ENCODE measurements at regions not wholly inside any gene's neighbourhood (a gene's known extent, or its start where the extent isn't known, plus 50 kb on each side); places are given as distances from the start of the nearest gene placed in this dataset.

- Histone ChIP-seq H3K56ac (ENCODE audit: extremely low read depth, insufficient read depth, low read length) (no peak overlapping the region), H2BK120ac (ENCODE audit: low read depth, low read length) (no peak overlapping the region), H3K27ac (ENCODE audit: insufficient read depth, low read length) (no peak overlapping the region), H4K8ac (ENCODE audit: low read depth in 2 of 2, low read length in 2 of 2) (no peak overlapping the region), H3K4me1 (ENCODE audit: control insufficient read depth, insufficient read depth, low read length) (peaks cover 3% of the 10 kb centered on the region), H2AK9ac (replicated peaks; ENCODE audit: low read depth, low read length, poor library complexity) (no peak overlapping the region), H4K20me1 (ENCODE audit: insufficient read depth, low read length) (no peaks in the 10 kb centered on the region), H3K4me3 (ENCODE audit: insufficient read depth, low read depth, low read length) (no peak overlapping the region), H3K14ac (replicated peaks; ENCODE audit: low read depth, low read length) (no peak overlapping the region), H4K5ac (ENCODE audit: low read depth, low read length) (no peak overlapping the region), H3K9ac (ENCODE audit: low read depth, low read length) (no peak overlapping the region), H2BK20ac (ENCODE audit: low read depth, low read length) (no peak overlapping the region), H2AFZ (replicated peaks; ENCODE audit: low read length, poor library complexity) (no peak overlapping the region), H3K79me1 (ENCODE audit: low read depth in 1 of 2, low read length in 2 of 2) (no peaks in the 10 kb centered on the region), H3K36me3 (ENCODE audit: control insufficient read depth, insufficient read depth, low read length) (no peaks in the 10 kb centered on the region), H2BK5ac (ENCODE audit: low read depth, low read length, poor library complexity, severe bottlenecking) (no peak overlapping the region), H3K18ac (ENCODE audit: low read depth, low read length) (no peak overlapping the region), H2AK5ac (ENCODE audit: low read depth, low read length) (no peak overlapping the region), H3K9me1 (ENCODE audit: insufficient read depth, low read length) (no peaks in the 10 kb centered on the region), H3K23ac (ENCODE audit: low read depth, low read length) (no peak overlapping the region), H3K4ac (ENCODE audit: low read depth, low read length) (no peak overlapping the region), H3K4me2 (ENCODE audit: low read depth, low read length) (no peak overlapping the region), H3K9me3 (ENCODE audit: control insufficient read depth, insufficient read depth, low read length) (no peaks in the 10 kb centered on the region), H2BK15ac (ENCODE audit: low read depth, low read length) (no peak overlapping the region), H3K27me3 (ENCODE audit: control insufficient read depth, insufficient read depth, low read length) (no peaks in the 10 kb centered on the region), H4K91ac (ENCODE audit: insufficient read depth, low read depth, low read length) (no peak overlapping the region)
- dilution Hi-C loops (cut with HindIII; ENCODE audit: low sequenced_read_pairs, unreplicated experiment), result no loop called here
- TF ChIP-seq MXI1 (IDR thresholded peaks at IDR 0.05; ENCODE audit: borderline replicate concordance, low read depth, low read length) (no peak), CHD1 (IDR thresholded peaks at IDR 0.05; ENCODE audit: low read depth, low read length) (no peak), BHLHE40 (IDR thresholded peaks at IDR 0.05; ENCODE audit: low read depth, low read length) (no peak), RAD21 (IDR thresholded peaks at IDR 0.05; ENCODE audit: low read length) (no peak), RCOR1 (IDR thresholded peaks at IDR 0.05; ENCODE audit: insufficient replicate concordance, low read length) (no peak), RFX5 (IDR thresholded peaks at IDR 0.05; ENCODE audit: low read depth, low read length) (no peak), MAZ (IDR thresholded peaks at IDR 0.05; ENCODE audit: borderline replicate concordance, low read depth, low read length) (no peak), SMC3 (IDR thresholded peaks at IDR 0.05; ENCODE audit: low read depth, low read length) (no peak), CEBPB (IDR thresholded peaks at IDR 0.05; ENCODE audit: low read depth, low read length) (no peak)
- TF ChIP-seq, protein P1, sequence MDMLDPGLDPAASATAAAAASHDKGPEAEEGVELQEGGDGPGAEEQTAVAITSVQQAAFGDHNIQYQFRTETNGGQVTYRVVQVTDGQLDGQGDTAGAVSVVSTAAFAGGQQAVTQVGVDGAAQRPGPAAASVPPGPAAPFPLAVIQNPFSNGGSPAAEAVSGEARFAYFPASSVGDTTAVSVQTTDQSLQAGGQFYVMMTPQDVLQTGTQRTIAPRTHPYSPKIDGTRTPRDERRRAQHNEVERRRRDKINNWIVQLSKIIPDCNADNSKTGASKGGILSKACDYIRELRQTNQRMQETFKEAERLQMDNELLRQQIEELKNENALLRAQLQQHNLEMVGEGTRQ (IDR thresholded peaks at IDR 0.05; ENCODE audit: low read depth, low read length), result no peak
- TF ChIP-seq, protein P2, sequence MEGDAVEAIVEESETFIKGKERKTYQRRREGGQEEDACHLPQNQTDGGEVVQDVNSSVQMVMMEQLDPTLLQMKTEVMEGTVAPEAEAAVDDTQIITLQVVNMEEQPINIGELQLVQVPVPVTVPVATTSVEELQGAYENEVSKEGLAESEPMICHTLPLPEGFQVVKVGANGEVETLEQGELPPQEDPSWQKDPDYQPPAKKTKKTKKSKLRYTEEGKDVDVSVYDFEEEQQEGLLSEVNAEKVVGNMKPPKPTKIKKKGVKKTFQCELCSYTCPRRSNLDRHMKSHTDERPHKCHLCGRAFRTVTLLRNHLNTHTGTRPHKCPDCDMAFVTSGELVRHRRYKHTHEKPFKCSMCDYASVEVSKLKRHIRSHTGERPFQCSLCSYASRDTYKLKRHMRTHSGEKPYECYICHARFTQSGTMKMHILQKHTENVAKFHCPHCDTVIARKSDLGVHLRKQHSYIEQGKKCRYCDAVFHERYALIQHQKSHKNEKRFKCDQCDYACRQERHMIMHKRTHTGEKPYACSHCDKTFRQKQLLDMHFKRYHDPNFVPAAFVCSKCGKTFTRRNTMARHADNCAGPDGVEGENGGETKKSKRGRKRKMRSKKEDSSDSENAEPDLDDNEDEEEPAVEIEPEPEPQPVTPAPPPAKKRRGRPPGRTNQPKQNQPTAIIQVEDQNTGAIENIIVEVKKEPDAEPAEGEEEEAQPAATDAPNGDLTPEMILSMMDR (conservative IDR thresholded peaks at IDR 0.05; ENCODE audit: low read depth, low read length), result no peak
- WGBS, 2 experiments (ENCODE audit: extremely low coverage in 2 of 2, insufficient read length in 1 of 2), result 98% methylated on average over 5 of the region's 11 CpGs; no CpG with 5 or more reads in 1 of the 2 experiments
- ChIA-PET POLR2A (ENCODE audit: unreplicated experiment) (no interaction called here), CTCF (interaction anchor here (0.6 to 1.0 kb wide), 2 partner anchors 28 to 486 kb away, joined by 3 read pairs; no protein-coding TSS in a partner anchor)
- no TSS peak for BruUV-seq (replicated peaks)
- in situ Hi-C loops (cut with MboI; ENCODE audit: low sequenced_read_pairs), result loop anchor here (25.0 kb wide), 1 partner anchor 1505 kb away; no protein-coding TSS in a partner anchor
- intact Hi-C loops (cut with micrococcal nuclease), result no loop called here
- DNase-seq (no peak), ATAC-seq (ENCODE audit: low read depth) (no peak)
These were observed 489.8 kb downstream of the PDGFC start for GRCh38 chr4:156481845-156482244.
